ENCODE measurements at regions not wholly inside any gene's neighbourhood (a gene's known extent, or its start where the extent isn't known, plus 50 kb on each side); places are given as distances from the start of the nearest gene placed in this dataset.

GRCh38 chr15:96092186-96092585 lies 238.3 kb upstream of the NR2F2 start:
- H3K27me3 Mint-ChIP-seq (ENCODE audit: insufficient read depth, low read depth, poor library complexity), result peaks cover 53% of the 10 kb centered on the region
- no peaks in the 10 kb centered on the region for H3K36me3 Mint-ChIP-seq (ENCODE audit: low read depth)
- TF ChIP-seq CREB1 (CRISPR knock-in tag; IDR thresholded peaks at IDR 0.05; ENCODE audit: low read depth) (no peak), ZNF331 (CRISPR knock-in tag; IDR thresholded peaks at IDR 0.05; ENCODE audit: low read depth) (no peak), EZH2phosphoT487 (IDR thresholded peaks at IDR 0.05; ENCODE audit: unreplicated experiment) (no peak), STAT1 (IDR thresholded peaks at IDR 0.05; ENCODE audit: unreplicated experiment) (no peak), CTCF (conservative IDR thresholded peaks at IDR 0.05; ENCODE audit: low read depth in 2 of 2) (no peak), EZH2 (IDR thresholded peaks at IDR 0.05; ENCODE audit: low read depth, unreplicated experiment) (no peak), REST (IDR thresholded peaks at IDR 0.05; ENCODE audit: unreplicated experiment) (no peak), ETS1 (IDR thresholded peaks at IDR 0.05) (no peak), JUNB (IDR thresholded peaks at IDR 0.05; ENCODE audit: unreplicated experiment) (no peak), ZNF462 (CRISPR knock-in tag; IDR thresholded peaks at IDR 0.05) (no peak), ZNF114 (CRISPR knock-in tag; IDR thresholded peaks at IDR 0.05) (no peak), POLR2AphosphoS5 (IDR thresholded peaks at IDR 0.05; ENCODE audit: low read depth) (no peak), NANOG (IDR thresholded peaks at IDR 0.05; ENCODE audit: borderline replicate concordance) (no peak)
- H3K4me3 Mint-ChIP-seq, result no peak overlapping the region
- DNase-seq (ENCODE audit: low spot score) (no peak), ATAC-seq (no peak)
- peaks cover 19% of the 10 kb centered on the region for H3K4me1 Mint-ChIP-seq
- Histone ChIP-seq H3K27me3 (ENCODE audit: insufficient read depth) (peaks cover 84% of the 10 kb centered on the region), H2AFZ (no peak overlapping the region), H3K79me2 (replicated peaks; ENCODE audit: insufficient read depth) (no peaks in the 10 kb centered on the region), H4K20me1 (replicated peaks; ENCODE audit: insufficient read depth) (no peaks in the 10 kb centered on the region), H3F3A (replicated peaks; ENCODE audit: low read depth) (no peaks in the 10 kb centered on the region), H3K4me1 (ENCODE audit: insufficient read depth) (no peaks in the 10 kb centered on the region; the same call in 1 of the 2 replicates), H3K36me3 (ENCODE audit: insufficient read depth) (no peaks in the 10 kb centered on the region), H3K4me2 (no peak overlapping the region), H3K4me3 (no peak overlapping the region), H3K9me2 (ENCODE audit: insufficient read depth) (no peaks in the 10 kb centered on the region), H3K27ac (ENCODE audit: low read depth) (no peak overlapping the region)
- H3K9me3 Mint-ChIP-seq, result no peaks in the 10 kb centered on the region
- no peak overlapping the region for H3K27ac Mint-ChIP-seq
